GM23338 (cell line): ENCODE measurements at regions not wholly inside any gene's neighbourhood (a gene's known extent, or its start where the extent isn't known, plus 50 kb on each side); places are given as distances from the start of the nearest gene placed in this dataset.

ENCODE experiments used
- ATAC-seq: fragments of 200-7000 bp; cut with Tn5 transposase; 3 replicates; pipeline ENCODE4 v1.9.1; 2020
- DNase-seq: peaks from one replicate; pipeline ENCODE4 v3.0.0-alpha.2; 2015; ENCODE audit warnings: low spot score
- H2AFZ ChIP-seq: fragments of 200-600 bp; sonication (generic); 2 replicates; pipeline ENCODE4 v1.8.0; 2016; ENCODE audit warnings: antibody characterized with exemption, mild to moderate bottlenecking, moderate library complexity
- H3F3A ChIP-seq: fragments of 200-600 bp; sonication (generic); replicated peaks from 2 replicates; pipeline ENCODE4 v1.8.0; 2017; ENCODE audit warnings: antibody characterized with exemption, mixed run types, low read depth
- H3K27ac ChIP-seq: fragments of 200-600 bp; sonication (generic); 2 replicates; pipeline ENCODE4 v1.6.1; 2016; ENCODE audit warnings: low read depth
- H3K27me3 ChIP-seq: fragments of 200-600 bp; sonication (generic); 2 replicates; pipeline ENCODE4 v1.8.0; 2016; ENCODE audit warnings: mild to moderate bottlenecking, mixed run types, moderate library complexity; ENCODE audit not compliant: insufficient read depth
- H3K36me3 ChIP-seq: fragments of 200-600 bp; sonication (generic); 2 replicates; pipeline ENCODE4 v1.8.0; 2016; ENCODE audit warnings: mild to moderate bottlenecking; ENCODE audit not compliant: insufficient read depth
- H3K4me1 ChIP-seq: fragments of 200-600 bp; sonication (generic); 2 replicates; pipeline ENCODE4 v1.8.0; 2016; ENCODE audit warnings: mild to moderate bottlenecking, moderate library complexity; ENCODE audit not compliant: insufficient read depth
- H3K4me2 ChIP-seq: fragments of 200-600 bp; sonication (generic); 2 replicates; pipeline ENCODE4 v1.7.1; 2017; ENCODE audit warnings: mixed run types
- H3K4me3 ChIP-seq: fragments of 200-600 bp; sonication (generic); 2 replicates; pipeline ENCODE4 v1.6.1; 2016; ENCODE audit warnings: mixed run types
- H3K79me2 ChIP-seq: fragments of 200-600 bp; sonication (generic); replicated peaks from 2 replicates; pipeline ENCODE4 v1.8.0; 2017; ENCODE audit warnings: mild to moderate bottlenecking; ENCODE audit not compliant: insufficient read depth
- H3K9me2 ChIP-seq: fragments of 200-600 bp; sonication (generic); 2 replicates; pipeline ENCODE4 v1.8.0; 2017; ENCODE audit not compliant: insufficient read depth
- H4K20me1 ChIP-seq: fragments of 200-600 bp; sonication (generic); replicated peaks from 2 replicates; pipeline ENCODE4 v1.8.0; 2017; ENCODE audit warnings: mild to moderate bottlenecking; ENCODE audit not compliant: insufficient read depth
- H3K27ac Mint-ChIP-seq: 2 replicates; pipeline ENCODE4 v1.8.0; 2020; ENCODE audit warnings: inconsistent platforms, mild to moderate bottlenecking, moderate library complexity, mixed read lengths
- H3K27me3 Mint-ChIP-seq: 3 replicates; pipeline ENCODE4 v1.8.0; 2022; ENCODE audit warnings: low read depth, mild to moderate bottlenecking, moderate library complexity, mixed read lengths, inconsistent platforms; ENCODE audit not compliant: insufficient read depth, poor library complexity
- H3K36me3 Mint-ChIP-seq: 3 replicates; pipeline ENCODE4 v1.8.0; 2021; ENCODE audit warnings: low read depth, mild to moderate bottlenecking, inconsistent platforms, moderate library complexity, mixed read lengths
- H3K4me1 Mint-ChIP-seq: 3 replicates; pipeline ENCODE4 v1.8.0; 2020; ENCODE audit warnings: mild to moderate bottlenecking, inconsistent platforms, mixed read lengths
- H3K4me3 Mint-ChIP-seq: 3 replicates; pipeline ENCODE4 v1.8.0; 2021; ENCODE audit warnings: moderate library complexity, mild to moderate bottlenecking, inconsistent platforms, mixed read lengths
- H3K9me3 Mint-ChIP-seq: 3 replicates; pipeline ENCODE4 v1.8.0; 2020; ENCODE audit warnings: moderate library complexity, mild to moderate bottlenecking, inconsistent platforms, mixed read lengths
- CREB1 ChIP-seq: fragments of 250-450 bp; sonication (Bioruptor Pico); IDR thresholded peaks from 2 replicates; pipeline ENCODE4 v1.5.0; 2020; ENCODE audit warnings: low read depth, mild to moderate bottlenecking, moderate library complexity
- CTCF ChIP-seq, 2 experiments: fragments of 200-600 bp in 1 of 2; sonication (generic) in 1 of 2; conservative IDR thresholded peaks; 2 replicates each; pipeline versions ENCODE4 v1.5.1 to v1.6.1; 2016 to 2017; ENCODE audit warnings: antibody characterized with exemption in 2 of 2, low read depth in 2 of 2, mild to moderate bottlenecking in 2 of 2, moderate library complexity in 1 of 2
- EZH2 ChIP-seq: fragments of 200-600 bp; sonication (generic); IDR thresholded peaks from one replicate; pipeline ENCODE4 v1.8.0; 2017; ENCODE audit warnings: antibody characterized with exemption, mild to moderate bottlenecking, low read depth; ENCODE audit not compliant: unreplicated experiment
- EZH2phosphoT487 ChIP-seq: fragments of 200-600 bp; sonication (generic); IDR thresholded peaks from one replicate; pipeline ENCODE4 v1.8.1; 2018; ENCODE audit warnings: antibody characterized with exemption; ENCODE audit not compliant: unreplicated experiment
- JUNB ChIP-seq: IDR thresholded peaks from one replicate; pipeline ENCODE4 v1.6.1; 2016; ENCODE audit warnings: antibody characterized with exemption; ENCODE audit not compliant: unreplicated experiment
- NANOG ChIP-seq: IDR thresholded peaks from 2 replicates; pipeline ENCODE4 v1.6.1; 2016; ENCODE audit warnings: antibody characterized with exemption, borderline replicate concordance
- POLR2AphosphoS5 ChIP-seq: IDR thresholded peaks from 2 replicates; pipeline ENCODE4 v1.6.1; 2016; ENCODE audit warnings: antibody characterized with exemption, low read depth
- REST ChIP-seq: IDR thresholded peaks from one replicate; pipeline ENCODE4 v1.6.1; 2018; ENCODE audit warnings: antibody characterized with exemption; ENCODE audit not compliant: unreplicated experiment
- STAT1 ChIP-seq: IDR thresholded peaks from one replicate; pipeline ENCODE4 v1.6.1; 2016; ENCODE audit warnings: antibody characterized with exemption; ENCODE audit not compliant: unreplicated experiment
- ZNF114 ChIP-seq: fragments of 250-450 bp; sonication (Bioruptor Pico); IDR thresholded peaks from 2 replicates; pipeline ENCODE4 v1.5.0; 2020; ENCODE audit warnings: mild to moderate bottlenecking, moderate library complexity
- ZNF331 ChIP-seq: fragments of 250-450 bp; sonication (Bioruptor Pico); IDR thresholded peaks from 2 replicates; pipeline ENCODE4 v1.5.0; 2020; ENCODE audit warnings: low read depth, mild to moderate bottlenecking, moderate library complexity
- ZNF462 ChIP-seq: fragments of 250-450 bp; sonication (Bioruptor Pico); IDR thresholded peaks from 2 replicates; pipeline ENCODE4 v1.5.0; 2020; ENCODE audit warnings: mild to moderate bottlenecking, moderate library complexity
- TF ChIP-seq, protein P1 (sequence below): IDR thresholded peaks from 2 replicates; pipeline ENCODE4 v1.6.1; 2016; ENCODE audit warnings: antibody characterized with exemption

- no peak overlapping the region for H2AFZ ChIP-seq
- no peaks in the 10 kb centered on the region for H3K79me2 ChIP-seq
- H3K4me2 ChIP-seq: no peak overlapping the region
- no peaks in the 10 kb centered on the region for H3K27me3 ChIP-seq
- ATAC-seq: no peak
- H3K4me1 ChIP-seq: peaks cover 14% of the 10 kb centered on the region
- no peaks in the 10 kb centered on the region for H3K36me3 ChIP-seq
- Mint-ChIP-seq H3K27ac (no peak overlapping the region), H3K27me3 (peaks cover 4% of the 10 kb centered on the region), H3K4me3 (no peak overlapping the region), H3K36me3 (peaks cover 3% of the 10 kb centered on the region; the same call in 1 of the 3 replicates), H3K9me3 (0 out of 3 replicates have a peak, but pooled peaks cover 2% of the 10 kb centered on the region), H3K4me1 (peaks cover 15% of the 10 kb centered on the region)
- no peaks in the 10 kb centered on the region for H3F3A ChIP-seq
- no peaks in the 10 kb centered on the region for H4K20me1 ChIP-seq
- TF ChIP-seq ZNF114 (CRISPR knock-in tag): no peak
- TF ChIP-seq ZNF331 (CRISPR knock-in tag): no peak
- TF ChIP-seq JUNB: no peak
- no peak for TF ChIP-seq NANOG
- TF ChIP-seq, protein P1, sequence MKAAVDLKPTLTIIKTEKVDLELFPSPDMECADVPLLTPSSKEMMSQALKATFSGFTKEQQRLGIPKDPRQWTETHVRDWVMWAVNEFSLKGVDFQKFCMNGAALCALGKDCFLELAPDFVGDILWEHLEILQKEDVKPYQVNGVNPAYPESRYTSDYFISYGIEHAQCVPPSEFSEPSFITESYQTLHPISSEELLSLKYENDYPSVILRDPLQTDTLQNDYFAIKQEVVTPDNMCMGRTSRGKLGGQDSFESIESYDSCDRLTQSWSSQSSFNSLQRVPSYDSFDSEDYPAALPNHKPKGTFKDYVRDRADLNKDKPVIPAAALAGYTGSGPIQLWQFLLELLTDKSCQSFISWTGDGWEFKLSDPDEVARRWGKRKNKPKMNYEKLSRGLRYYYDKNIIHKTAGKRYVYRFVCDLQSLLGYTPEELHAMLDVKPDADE: no peak
- TF ChIP-seq REST: no peak
- TF ChIP-seq STAT1: no peak
- TF ChIP-seq POLR2AphosphoS5: no peak
- no peak for TF ChIP-seq CTCF (conservative IDR thresholded peaks at IDR 0.05; ENCODE audit: low read depth in 2 of 2)
- TF ChIP-seq EZH2phosphoT487: no peak
- no peak for TF ChIP-seq CREB1 (CRISPR knock-in tag)
- no peak for TF ChIP-seq ZNF462
- no peak for TF ChIP-seq EZH2
- no peak overlapping the region for H3K27ac ChIP-seq
- no peak overlapping the region for H3K4me3 ChIP-seq
- no peak for DNase-seq
- H3K9me2 ChIP-seq: no peaks in the 10 kb centered on the region; the same call in 1 of the 2 replicates
Measured at GRCh38 chr15:98400120-98400519, 248.2 kb upstream of the IGF1R start.
